Iris pigment epithelial cell (primary cell): ENCODE measurements at regions not wholly inside any gene's neighbourhood (a gene's known extent, or its start where the extent isn't known, plus 50 kb on each side); places are given as distances from the start of the nearest gene placed in this dataset.

ENCODE experiments used
- DNase-seq: peaks from one replicate; pipeline ENCODE4 v3.0.0-alpha.2; 2011; ENCODE audit warnings: low read depth

DNA sequence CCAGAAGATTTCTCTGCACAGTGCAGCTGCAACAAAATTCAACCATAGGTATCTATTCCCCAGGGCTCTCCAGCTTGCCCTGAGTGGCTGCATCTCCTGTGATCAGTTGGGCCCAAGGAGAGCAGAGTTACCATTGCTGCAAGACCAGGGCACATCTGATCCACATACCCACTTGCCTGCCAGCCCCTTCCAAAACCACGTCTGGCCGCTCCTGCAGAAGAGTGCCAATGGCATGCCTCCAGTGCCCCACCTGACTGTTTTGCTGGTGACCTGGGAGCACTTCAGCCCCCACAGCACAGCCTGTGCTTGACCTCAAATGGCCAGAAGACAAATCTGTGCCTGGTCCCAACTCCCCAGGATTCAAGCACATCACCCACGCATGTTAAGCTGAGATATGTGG lies 526.1 kb upstream of the GBE1 start:
- no peak for DNase-seq

GRCh38 chr3:82281205-82281604 lies 519.8 kb upstream of the GBE1 start:
- DNase-seq: no peak

GRCh38 chr3:82276992-82277391 lies 515.5 kb upstream of the GBE1 start:
- no peak for DNase-seq

- DNase-seq: no peak
Observed at GRCh38 chr3:82274897-82275296, 513.5 kb upstream of the GBE1 start.

GRCh38 chr3:82265747-82266146 lies 504.3 kb upstream of the GBE1 start:
- no peak for DNase-seq

DNA sequence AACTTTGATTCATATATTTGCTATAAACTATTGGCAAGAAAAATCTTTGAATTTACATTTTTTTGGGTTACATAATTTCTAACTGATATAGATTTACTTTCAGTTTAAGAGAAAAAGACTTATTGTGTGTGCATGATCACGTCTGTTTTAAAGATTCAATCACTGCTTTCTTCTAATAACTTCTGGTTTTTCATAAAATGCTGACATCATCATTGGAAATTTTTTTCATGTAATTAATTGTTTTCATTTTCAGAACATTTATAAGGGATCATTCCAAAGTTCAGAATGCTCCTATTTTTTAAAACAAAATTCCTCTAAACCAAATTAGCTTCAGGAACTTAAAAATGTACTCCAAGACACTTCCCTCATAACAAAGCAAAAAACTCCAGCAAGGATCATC lies 500.7 kb upstream of the GBE1 start:
- no peak for DNase-seq

DNA sequence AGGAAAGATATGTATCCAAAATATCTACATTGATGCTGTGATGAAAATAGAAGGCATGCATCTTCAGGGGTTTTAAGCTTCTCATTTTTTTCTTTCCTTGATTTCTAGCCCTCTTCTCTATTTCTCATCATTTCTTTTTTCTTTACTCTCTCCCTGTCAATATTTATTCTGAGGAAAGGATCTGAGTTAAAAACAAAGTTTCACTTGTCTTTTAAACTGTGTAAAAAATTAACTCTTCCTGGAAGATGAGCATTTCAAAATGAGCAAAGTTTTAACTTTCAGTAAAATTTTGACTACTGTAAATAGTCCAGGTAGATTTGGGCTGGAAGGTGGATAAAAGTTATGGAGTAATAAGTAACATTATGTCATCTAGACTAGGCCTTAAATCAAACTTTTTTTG lies 500.2 kb upstream of the GBE1 start:
- no peak for DNase-seq

DNA sequence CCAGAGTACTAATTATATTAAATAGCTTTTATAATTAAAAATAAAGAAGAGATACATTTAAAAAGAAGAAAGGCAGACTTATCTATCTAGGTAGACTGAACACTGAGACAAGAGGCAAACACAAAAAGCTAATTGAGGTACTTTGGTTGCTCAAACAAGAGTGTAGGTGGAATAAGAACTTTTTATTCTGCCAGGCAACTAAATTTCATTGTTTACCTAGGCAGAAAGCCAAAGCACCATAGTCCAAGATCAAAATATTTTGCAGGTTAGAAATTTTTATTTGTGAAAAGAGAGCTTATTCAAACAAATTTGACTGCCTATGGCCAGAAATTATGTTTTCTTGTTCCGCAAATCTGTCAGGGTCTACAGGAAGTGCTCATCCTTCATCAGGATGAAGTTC lies 499.6 kb upstream of the GBE1 start:
- DNase-seq: no peak

DNA sequence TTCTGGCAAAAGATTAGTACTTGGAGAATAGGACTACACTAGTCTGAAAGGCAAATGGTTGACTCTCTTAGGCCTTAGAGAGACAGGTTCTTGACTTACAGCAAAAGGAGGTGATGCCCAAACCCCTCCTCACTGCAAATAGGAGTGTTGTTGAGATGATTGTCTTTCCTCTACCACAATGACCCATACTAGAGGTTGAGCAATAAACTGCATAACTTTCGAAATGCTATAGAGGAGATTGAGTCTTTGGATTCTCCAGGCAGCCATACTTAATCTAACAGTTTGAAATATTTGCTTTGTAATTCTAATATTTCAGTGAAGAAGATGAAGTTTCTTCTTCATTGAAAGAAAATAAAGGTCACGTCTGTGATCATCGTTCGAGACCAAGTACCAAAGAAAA lies 498.5 kb upstream of the GBE1 start:
- DNase-seq: peak; percentile 0

- DNase-seq: no peak
Observed at GRCh38 chr3:82240322-82240721, 478.9 kb upstream of the GBE1 start.

- no peak for DNase-seq
Observed at GRCh38 chr3:82236257-82236656, 474.8 kb upstream of the GBE1 start.

GRCh38 chr3:82229397-82229796 lies 468.0 kb upstream of the GBE1 start:
- DNase-seq: no peak

GRCh38 chr3:82224661-82225060 lies 463.2 kb upstream of the GBE1 start:
- DNase-seq: no peak

DNA sequence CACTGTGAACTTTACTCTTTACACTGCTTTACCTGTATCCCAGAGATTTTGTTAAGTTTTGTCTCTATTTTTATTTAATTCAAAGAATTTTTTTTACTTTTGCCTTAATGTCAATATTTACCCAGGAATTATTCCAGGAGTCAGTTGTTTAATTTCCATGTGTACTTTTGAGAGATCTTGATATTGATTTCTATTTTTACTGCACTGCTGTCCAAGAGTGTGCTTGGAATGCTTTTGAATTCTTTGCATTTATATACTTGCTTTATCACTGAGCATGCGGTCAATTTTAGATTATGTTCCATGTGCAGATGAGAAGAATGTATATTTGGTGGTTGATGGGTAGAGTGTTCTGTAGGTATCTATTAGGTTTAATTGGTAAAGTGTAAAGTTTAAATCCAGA lies 461.0 kb upstream of the GBE1 start:
- no peak for DNase-seq

DNA sequence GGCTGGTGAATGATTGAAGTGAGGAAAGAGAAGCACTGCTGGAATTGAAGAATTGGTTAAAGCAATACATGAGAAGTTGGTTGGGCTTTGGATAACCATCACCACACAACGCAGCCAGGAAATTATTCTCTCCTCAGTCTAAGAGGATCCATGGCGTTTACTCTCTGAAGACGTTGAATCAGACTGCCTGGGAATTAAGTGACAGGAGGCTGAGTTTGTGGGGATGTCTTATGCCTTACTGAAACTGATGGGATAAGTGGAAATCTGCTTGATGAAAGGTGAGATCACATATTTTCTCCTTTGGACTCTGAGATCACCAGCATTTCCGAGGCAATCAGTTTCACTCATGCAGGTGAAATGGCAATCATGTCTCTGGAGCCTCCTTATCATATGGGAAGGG lies 456.1 kb upstream of the GBE1 start:
- no peak for DNase-seq

DNA sequence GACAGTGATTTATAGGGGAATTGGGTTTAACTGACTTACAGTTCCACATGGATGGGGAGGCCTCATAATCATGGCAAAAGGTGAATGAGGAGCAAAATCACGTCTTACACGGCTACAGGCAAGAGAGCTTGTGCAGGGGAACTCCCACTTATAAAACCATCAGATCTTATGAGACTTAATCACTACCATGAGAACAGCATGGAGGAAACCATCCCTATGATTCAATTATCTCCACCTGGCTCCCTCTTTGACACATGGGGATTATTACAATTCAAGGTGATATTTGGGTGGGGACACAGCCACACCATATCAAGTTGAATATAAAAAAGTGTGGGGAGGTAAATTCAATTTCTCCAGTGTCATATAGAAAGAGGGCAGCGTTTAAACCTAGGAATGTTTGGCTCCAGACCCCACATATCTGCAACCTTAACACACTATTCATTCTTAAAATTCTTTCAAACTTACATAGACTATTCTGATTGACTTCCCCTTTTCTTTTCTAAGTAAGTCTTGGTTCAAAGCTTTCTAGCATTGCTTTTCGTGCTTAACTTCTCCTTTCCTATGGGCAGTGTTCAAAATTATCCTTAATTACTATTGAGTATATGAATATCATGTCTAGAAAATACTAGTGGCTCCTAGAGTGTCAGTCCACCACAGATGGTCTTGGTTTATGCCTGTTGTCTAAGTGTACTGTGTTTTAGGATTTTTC lies 446.7 kb upstream of the GBE1 start:
- DNase-seq: no peak

- DNase-seq: no peak
Observed at GRCh38 chr3:82202269-82202668, 440.8 kb upstream of the GBE1 start.

DNA sequence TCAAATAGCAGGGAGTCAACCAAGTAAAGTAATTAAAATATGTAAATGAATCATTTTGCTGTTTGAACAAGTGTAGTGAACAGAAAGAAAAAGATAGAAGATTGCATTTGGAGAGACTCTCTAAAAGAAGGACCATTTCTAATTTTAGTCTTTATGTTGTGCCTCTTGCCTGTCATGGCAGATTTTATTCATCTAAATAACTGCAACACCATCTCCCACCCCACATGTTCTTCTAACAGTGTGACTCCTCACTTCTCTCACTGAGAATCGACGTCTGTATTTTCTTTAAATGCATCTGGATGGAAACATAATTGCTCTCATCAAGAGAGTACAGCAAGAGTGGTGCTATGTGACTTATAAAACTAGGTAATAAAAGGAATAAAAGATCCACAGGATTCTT lies 439.9 kb upstream of the GBE1 start:
- DNase-seq: no peak

DNA sequence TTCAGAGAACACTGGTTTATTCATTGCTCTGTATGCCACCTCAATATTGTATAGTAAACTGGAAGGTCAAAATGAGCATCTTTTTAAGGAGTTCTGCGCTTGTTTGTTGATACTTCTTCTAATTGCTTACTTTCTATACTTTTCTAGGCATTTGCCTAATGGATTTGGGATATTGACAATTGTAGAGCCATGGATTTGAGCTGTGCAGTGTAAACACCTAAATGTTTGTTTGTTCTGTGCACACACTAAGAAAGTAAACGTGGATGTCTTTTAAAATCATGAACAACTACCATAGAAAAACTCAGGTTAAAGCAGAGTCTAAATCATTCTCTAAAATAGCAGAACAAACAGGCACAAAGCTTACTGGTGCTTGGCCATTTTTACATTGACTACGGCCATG lies 436.6 kb upstream of the GBE1 start:
- DNase-seq: no peak

DNA sequence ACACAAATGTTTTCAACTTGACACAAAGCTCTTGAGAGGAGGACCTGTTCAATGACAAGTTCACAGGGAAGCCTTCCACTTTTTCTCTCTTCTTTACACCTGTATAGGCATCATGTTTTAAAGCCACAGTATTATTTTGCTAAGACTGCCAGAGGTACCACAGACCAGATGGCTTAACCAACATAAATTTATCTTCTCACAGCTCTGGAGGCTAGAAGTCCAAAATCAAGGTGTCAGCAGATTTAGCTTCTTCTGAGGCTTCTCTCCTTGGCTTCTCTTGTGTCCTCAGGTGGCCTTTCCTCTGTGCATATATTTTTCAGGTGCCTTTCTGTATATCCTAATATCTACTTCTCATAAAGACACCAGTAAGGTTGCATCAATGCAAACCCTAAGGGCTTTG lies 435.2 kb upstream of the GBE1 start:
- DNase-seq: no peak

GRCh38 chr3:82194870-82195269 lies 433.4 kb upstream of the GBE1 start:
- no peak for DNase-seq

GRCh38 chr3:82186017-82186416 lies 424.6 kb upstream of the GBE1 start:
- no peak for DNase-seq

- DNase-seq: no peak
Observed at GRCh38 chr3:82179291-82179690, 417.8 kb upstream of the GBE1 start.

DNA sequence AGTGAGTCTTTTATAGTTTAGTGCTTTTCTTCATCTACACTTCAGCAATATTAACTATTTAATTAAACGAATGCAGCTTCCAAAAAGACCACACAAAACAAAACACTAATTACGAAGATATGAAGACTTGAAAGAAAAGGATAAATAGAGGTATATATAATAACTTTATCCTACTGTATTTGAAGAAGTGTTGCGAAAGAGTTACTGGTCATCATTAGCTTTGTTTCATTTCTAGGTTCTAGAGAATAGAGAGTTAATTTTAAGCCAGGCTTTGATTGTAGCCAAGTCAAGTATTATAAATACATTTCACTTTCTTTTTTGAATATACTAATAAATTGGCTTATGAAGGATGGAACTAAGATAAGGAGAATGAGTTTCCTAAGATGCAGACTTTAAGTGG lies 416.8 kb upstream of the GBE1 start:
- DNase-seq: no peak

DNA sequence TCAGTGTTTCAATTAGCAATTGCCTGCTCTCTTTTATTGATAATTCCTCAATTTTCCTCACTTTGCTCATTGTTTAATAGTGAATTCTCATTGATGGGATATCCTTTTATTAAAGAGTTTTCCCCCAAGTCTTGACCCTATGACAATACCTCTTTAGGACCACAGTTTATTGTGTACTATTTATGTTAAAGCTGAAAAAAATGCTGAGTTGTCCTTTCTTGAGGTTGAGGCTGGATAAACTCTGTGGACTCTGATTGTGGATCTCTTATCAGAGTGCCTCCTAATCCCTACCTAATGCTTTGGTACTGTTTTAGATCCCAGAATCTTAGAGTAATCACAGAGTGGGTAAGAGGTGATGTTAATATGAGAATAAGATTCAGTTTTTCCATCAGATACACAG lies 416.3 kb upstream of the GBE1 start:
- DNase-seq: no peak
